ENCODE measurements at regions not wholly inside any gene's neighbourhood (a gene's known extent, or its start where the extent isn't known, plus 50 kb on each side); places are given as distances from the start of the nearest gene placed in this dataset.

- TF ChIP-seq CTCF (conservative IDR thresholded peaks at IDR 0.05) = no peak
- H3K27ac ChIP-seq = peak overlapping the region; percentile 42; the same call in 1 of the 2 replicates
Measured at GRCh38 chr3:126266850-126267168, 86.4 kb upstream of the ALDH1L1 start.

- no peak; the same call in 1 of the 2 replicates for TF ChIP-seq CTCF (conservative IDR thresholded peaks at IDR 0.05)
- H3K27ac ChIP-seq = no peak overlapping the region
Measured at GRCh38 chr3:126266291-126266840, 86.0 kb upstream of the ALDH1L1 start.

DNA sequence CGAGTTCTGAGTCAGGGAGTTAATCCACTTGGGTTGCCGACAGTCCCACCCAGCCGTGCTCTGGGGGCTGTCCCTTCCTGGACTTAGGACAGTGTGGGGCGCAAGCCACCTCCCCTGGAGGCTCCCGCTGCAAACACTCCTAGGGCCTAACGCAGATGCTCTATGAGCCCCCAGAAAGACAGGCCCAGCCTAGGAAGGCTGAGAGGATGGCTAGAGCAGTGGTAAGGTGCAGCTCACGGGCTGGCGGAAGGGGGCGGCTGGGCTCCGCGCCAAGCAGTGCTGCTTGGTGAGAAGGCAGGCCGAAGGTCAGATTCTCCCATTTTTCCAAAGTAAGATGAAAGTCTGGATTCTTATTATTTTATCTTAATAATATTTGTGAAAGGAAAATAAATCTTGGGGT, 84.6 kb upstream of the ALDH1L1 start:
- H3K27ac ChIP-seq = no peak overlapping the region
- TF ChIP-seq CTCF (conservative IDR thresholded peaks at IDR 0.05) = no peak

DNA sequence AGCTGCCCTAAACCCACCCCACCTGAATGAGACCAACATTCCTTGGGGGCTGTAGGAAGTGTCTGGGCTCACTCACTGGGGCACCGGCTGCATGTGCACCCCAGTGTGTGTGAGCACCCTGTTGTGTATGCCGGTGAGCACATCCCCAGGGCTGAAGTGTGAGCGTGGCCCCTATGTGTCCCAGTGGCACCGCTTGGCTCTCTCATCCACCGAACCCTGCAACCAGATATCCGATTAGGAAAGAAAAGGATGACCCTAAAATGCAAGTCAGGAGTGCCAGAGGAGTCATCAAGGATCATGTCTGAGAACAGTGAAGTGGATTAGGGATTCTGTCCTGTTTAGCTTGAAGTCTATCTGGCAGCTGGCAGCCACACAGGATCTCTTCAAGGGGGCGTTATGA, 84.0 kb upstream of the ALDH1L1 start:
- no peak for TF ChIP-seq CTCF (conservative IDR thresholded peaks at IDR 0.05)

DNA sequence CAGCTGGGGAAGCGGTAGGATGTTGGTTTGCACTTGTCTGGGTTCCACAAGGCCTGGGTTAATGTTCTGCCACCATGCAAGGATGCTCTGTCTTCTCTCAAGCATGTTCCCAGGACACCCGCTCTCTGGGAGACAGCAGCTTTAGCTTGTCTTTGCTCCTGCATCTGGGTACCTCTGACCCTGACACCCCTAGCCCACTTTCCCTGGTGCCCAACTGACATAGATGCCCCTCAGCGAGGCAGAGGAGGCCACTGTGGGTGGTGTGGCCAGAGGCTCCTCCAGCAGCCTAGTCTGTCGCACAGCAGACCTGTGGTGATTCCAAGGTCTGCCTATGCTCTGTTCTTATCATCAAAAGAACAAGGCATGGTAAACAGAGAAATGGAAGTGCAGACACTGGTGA, 83.6 kb upstream of the ALDH1L1 start:
- no peak overlapping the region for H3K27ac ChIP-seq
- TF ChIP-seq CTCF (conservative IDR thresholded peaks at IDR 0.05) = no peak

More for the DNA sequence above, 84.0 kb upstream of the ALDH1L1 start:
- no peak overlapping the region for H3K27ac ChIP-seq

DNA sequence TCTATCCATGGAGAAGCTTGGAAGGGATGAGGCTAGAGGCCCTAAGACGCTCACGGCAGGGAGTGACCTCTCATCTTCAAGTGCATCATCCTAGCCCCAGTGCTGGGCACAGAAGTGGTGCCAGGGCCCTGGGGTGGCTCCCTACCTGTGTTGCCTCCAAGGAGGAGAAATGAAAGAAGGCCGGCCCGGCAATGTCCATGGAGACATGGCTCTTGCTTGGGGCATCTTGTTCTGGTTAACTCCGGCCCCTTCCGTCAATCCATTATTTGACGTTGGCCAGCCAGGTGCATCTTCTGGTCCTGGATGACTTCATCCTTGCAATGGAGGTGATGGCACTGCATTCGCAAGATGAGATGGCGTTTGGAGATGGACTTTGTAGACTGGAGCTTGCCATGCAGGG, 83.2 kb upstream of the ALDH1L1 start:
- no peak overlapping the region for H3K27ac ChIP-seq
- TF ChIP-seq CTCF (conservative IDR thresholded peaks at IDR 0.05) = no peak

DNA sequence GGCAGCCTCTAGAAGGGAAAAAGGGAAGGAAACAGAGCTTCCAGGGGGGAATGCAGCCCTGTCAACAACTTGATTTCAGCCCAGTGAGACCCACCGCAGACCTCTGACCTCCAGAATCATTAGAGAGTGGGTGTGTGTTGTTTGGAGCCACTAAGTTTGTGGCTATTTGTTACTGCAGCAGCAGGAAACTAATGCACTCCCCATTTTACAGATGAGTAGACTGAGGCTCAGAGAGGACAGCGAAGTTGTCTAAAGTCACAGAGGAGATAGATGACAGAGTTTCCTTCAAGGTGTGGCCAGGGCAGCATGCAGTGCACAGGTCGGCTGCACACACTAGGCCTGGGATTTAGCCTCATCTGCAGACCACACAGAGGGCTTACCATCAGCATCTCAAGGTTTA, 81.8 kb upstream of the ALDH1L1 start:
- no peak for TF ChIP-seq CTCF (conservative IDR thresholded peaks at IDR 0.05)
- no peak overlapping the region for H3K27ac ChIP-seq

Measured in VCaP (cell line).